ENCODE measurements at regions not wholly inside any gene's neighbourhood (a gene's known extent, or its start where the extent isn't known, plus 50 kb on each side); places are given as distances from the start of the nearest gene placed in this dataset.
A peak's percentile ranks its signal among the peaks of the same experiment; 100 is the strongest.

DNA sequence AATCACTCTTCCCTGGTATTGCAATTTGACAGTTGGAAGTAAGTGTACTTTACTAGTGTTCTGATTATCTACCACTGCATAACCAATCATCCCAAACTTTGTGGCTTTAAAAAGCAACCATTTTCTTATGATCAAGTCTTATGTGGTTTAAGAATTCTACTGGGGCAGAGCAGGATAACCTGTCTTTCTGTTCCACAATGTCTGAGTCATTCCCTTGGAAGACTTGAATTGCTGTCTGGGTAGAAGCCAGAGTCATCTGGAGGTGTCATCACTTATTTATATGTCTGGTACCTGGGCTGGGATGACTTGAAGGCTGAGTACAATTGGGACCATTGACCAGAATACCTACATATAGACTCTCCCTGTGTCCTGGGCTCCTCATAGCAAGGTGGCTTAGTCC, 644.3 kb downstream of the HDGFL1 start:
- TF ChIP-seq, protein P1, sequence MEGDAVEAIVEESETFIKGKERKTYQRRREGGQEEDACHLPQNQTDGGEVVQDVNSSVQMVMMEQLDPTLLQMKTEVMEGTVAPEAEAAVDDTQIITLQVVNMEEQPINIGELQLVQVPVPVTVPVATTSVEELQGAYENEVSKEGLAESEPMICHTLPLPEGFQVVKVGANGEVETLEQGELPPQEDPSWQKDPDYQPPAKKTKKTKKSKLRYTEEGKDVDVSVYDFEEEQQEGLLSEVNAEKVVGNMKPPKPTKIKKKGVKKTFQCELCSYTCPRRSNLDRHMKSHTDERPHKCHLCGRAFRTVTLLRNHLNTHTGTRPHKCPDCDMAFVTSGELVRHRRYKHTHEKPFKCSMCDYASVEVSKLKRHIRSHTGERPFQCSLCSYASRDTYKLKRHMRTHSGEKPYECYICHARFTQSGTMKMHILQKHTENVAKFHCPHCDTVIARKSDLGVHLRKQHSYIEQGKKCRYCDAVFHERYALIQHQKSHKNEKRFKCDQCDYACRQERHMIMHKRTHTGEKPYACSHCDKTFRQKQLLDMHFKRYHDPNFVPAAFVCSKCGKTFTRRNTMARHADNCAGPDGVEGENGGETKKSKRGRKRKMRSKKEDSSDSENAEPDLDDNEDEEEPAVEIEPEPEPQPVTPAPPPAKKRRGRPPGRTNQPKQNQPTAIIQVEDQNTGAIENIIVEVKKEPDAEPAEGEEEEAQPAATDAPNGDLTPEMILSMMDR (IDR thresholded peaks at IDR 0.05; ENCODE audit: low read depth, low read length) = no peak
- Histone ChIP-seq H3K4me3 (ENCODE audit: low read depth, low read length) (no peak overlapping the region), H3K9me3 (ENCODE audit: severe bottlenecking) (no peaks in the 10 kb centered on the region), H3K36me3 (no peaks in the 10 kb centered on the region), H3K27ac (no peak overlapping the region), H3K27me3 (ENCODE audit: insufficient read depth, low read depth, severe bottlenecking) (no peaks in the 10 kb centered on the region)
- no peak for DNase-seq

DNA sequence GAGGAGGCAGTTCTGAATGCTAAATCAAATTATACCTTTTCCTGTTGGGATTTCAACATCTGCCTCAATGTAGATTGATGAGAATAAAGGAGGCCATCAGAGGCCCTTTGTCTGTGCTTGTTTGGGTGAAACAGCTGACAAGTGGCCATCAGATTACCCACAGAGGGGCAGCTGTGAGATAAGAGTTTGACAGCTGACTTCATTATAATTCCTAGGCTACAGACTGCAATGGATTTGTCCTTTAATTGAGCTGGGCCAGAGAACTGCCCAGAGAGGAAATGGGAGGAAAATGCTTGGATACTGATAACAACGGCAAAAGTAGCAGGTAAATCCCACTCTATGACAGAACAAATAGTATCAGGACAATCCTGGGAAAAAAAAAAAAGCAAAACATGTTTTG, 649.4 kb downstream of the HDGFL1 start:
- TF ChIP-seq, protein P1 (IDR thresholded peaks at IDR 0.05; ENCODE audit: low read depth, low read length) = no peak
- Histone ChIP-seq H3K27ac (no peak overlapping the region), H3K27me3 (ENCODE audit: insufficient read depth, low read depth, severe bottlenecking) (no peaks in the 10 kb centered on the region), H3K9me3 (ENCODE audit: severe bottlenecking) (no peaks in the 10 kb centered on the region), H3K4me3 (ENCODE audit: low read depth, low read length) (no peak overlapping the region), H3K36me3 (no peaks in the 10 kb centered on the region)
- peak; percentile 49 for DNase-seq

DNA sequence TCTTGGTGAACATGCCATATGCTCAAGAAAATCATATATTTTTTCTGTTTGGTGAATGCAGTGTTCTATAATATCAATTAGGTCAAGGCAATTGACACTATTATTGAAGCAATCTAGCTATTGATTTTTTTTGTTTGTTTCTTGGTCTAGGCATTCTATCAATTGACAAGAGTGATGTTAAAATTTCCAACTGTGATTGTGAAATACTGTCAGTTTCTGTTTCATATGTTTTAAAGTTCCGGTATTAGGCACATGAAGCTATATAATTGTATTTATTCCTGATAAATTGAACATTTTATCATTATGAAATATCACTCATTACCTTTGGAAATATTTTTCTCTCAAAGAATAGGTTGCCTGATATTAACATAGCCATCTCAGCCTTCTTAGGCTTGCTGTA, 653.4 kb downstream of the HDGFL1 start:
- no peaks in the 10 kb centered on the region for H3K36me3 ChIP-seq
- H3K27me3 ChIP-seq (ENCODE audit: insufficient read depth, low read depth, severe bottlenecking) = no peaks in the 10 kb centered on the region
- no peak for DNase-seq
- TF ChIP-seq, protein P1 (IDR thresholded peaks at IDR 0.05; ENCODE audit: low read depth, low read length) = no peak
- no peak overlapping the region for H3K27ac ChIP-seq
- no peaks in the 10 kb centered on the region for H3K9me3 ChIP-seq (ENCODE audit: severe bottlenecking)
- H3K4me3 ChIP-seq (ENCODE audit: low read depth, low read length) = no peak overlapping the region

DNA sequence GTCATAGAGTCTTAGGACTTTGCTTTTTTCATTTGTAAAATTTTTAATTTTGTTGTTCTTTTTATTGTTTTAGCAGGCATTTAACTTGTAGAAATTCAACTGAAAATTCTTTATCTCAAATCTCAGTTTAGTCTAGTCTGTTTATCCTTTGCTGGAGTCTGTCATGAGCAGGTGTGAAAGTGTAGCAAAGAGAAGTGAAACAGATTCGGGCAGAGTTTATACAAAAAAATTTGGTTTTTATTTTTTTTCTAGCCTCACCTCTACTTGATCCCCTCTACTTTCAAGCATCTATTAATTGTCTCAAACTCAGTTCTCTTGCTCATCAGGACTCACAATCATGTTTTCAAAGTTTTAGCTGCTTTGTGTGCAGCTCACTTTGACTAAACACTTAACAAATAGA, 655.2 kb downstream of the HDGFL1 start:
- no peak overlapping the region for H3K27ac ChIP-seq
- DNase-seq = no peak
- TF ChIP-seq, protein P1 (IDR thresholded peaks at IDR 0.05; ENCODE audit: low read depth, low read length) = no peak
- no peaks in the 10 kb centered on the region for H3K36me3 ChIP-seq
- H3K4me3 ChIP-seq (ENCODE audit: low read depth, low read length) = no peak overlapping the region
- H3K27me3 ChIP-seq (ENCODE audit: insufficient read depth, low read depth, severe bottlenecking) = no peaks in the 10 kb centered on the region
- H3K9me3 ChIP-seq (ENCODE audit: severe bottlenecking) = no peaks in the 10 kb centered on the region

DNA sequence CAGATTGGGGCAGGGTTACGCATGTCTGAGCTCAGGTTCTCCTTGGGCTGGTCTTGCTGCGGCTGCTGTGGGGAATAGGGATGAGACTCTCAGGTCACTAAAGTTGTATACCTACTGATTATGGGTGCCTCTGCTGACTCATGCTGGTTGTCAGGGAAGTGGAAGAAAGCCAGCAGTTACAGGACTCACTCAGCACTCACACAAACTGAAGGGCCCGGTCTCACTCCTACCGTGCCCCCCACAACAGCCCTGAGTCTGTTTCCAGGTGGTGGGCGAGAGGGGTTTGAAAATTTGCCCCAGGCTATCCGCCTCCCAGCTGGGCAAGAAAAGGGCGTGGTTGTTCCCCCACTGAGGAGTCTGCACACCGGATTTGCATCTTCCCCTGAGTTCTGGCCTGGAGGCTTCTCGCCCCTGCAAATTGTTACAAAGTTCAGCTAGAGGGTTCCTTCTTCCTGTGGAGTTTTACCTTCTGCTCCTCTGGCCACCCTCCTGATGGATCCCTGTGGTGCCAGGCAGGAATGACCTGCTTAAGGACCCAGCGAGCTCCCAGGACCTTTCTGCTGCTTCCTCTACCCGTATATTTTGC, 659.2 kb downstream of the HDGFL1 start:
- Histone ChIP-seq H3K27me3 (ENCODE audit: insufficient read depth, low read depth, severe bottlenecking) (no peaks in the 10 kb centered on the region), H3K36me3 (no peaks in the 10 kb centered on the region), H3K27ac (no peak overlapping the region), H3K4me3 (ENCODE audit: low read depth, low read length) (no peak overlapping the region), H3K9me3 (ENCODE audit: severe bottlenecking) (no peaks in the 10 kb centered on the region)
- TF ChIP-seq, protein P1 (IDR thresholded peaks at IDR 0.05; ENCODE audit: low read depth, low read length) = no peak
- no peak for DNase-seq

DNA sequence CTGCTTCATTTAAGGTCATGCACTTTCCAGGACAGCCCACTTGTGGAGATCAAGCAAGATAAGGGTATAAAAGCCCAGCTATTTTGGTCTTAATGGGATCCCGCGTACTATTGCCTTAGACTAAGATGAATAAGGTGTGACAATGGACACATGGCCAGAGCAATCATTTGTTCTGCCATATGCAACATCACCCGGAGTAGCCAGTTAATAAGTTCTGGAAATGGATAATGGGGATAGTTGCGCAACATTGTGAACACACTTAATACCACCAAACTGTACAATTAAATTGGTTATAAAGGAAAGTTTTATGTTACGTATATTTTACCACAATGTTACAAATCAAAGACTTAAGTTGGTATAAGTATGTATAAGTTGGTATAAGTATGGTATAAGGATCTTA, 674.5 kb downstream of the HDGFL1 start:
- no peak overlapping the region for H3K4me3 ChIP-seq (ENCODE audit: low read depth, low read length)
- no peak for DNase-seq
- no peak overlapping the region for H3K27ac ChIP-seq
- no peaks in the 10 kb centered on the region for H3K9me3 ChIP-seq (ENCODE audit: severe bottlenecking)
- TF ChIP-seq, protein P1 (IDR thresholded peaks at IDR 0.05; ENCODE audit: low read depth, low read length) = no peak
- no peaks in the 10 kb centered on the region for H3K36me3 ChIP-seq
- no peaks in the 10 kb centered on the region for H3K27me3 ChIP-seq (ENCODE audit: insufficient read depth, low read depth, severe bottlenecking)
